Effector memory CD4-positive, alpha-beta T cell (primary cell): ENCODE measurements at regions not wholly inside any gene's neighbourhood (a gene's known extent, or its start where the extent isn't known, plus 50 kb on each side); places are given as distances from the start of the nearest gene placed in this dataset.

ENCODE experiments used
- DNase-seq, 3 donors: peaks; one replicate each; pipeline ENCODE4 v3.0.0-alpha.2; 2020
- H3K27ac ChIP-seq: 2 replicates; pipeline ENCODE4 v1.7.0; 2013; ENCODE audit warnings: mild to moderate bottlenecking, low read length, moderate library complexity; ENCODE audit not compliant: insufficient read depth, poor library complexity, severe bottlenecking
- H3K27me3 ChIP-seq: replicated peaks from 2 replicates; pipeline ENCODE4 v1.7.0; 2013; ENCODE audit warnings: mild to moderate bottlenecking, low read length; ENCODE audit not compliant: insufficient read depth, control insufficient read depth, poor library complexity, severe bottlenecking
- H3K36me3 ChIP-seq: 2 replicates; pipeline ENCODE4 v1.7.0; 2013; ENCODE audit warnings: mild to moderate bottlenecking, low read length, moderate library complexity; ENCODE audit not compliant: control insufficient read depth, insufficient read depth
- H3K4me1 ChIP-seq: 2 replicates; pipeline ENCODE4 v1.7.0; 2013; ENCODE audit warnings: low read length, mild to moderate bottlenecking; ENCODE audit not compliant: control insufficient read depth, insufficient read depth, poor library complexity, severe bottlenecking
- H3K4me3 ChIP-seq: 2 replicates; pipeline ENCODE4 v1.7.0; 2013; ENCODE audit warnings: low read length, low read depth, mild to moderate bottlenecking; ENCODE audit not compliant: insufficient read depth, poor library complexity, severe bottlenecking
- H3K9me3 ChIP-seq: 2 replicates; pipeline ENCODE4 v1.7.0; 2013; ENCODE audit warnings: mild to moderate bottlenecking, low read length, moderate library complexity; ENCODE audit not compliant: control insufficient read depth

DNA sequence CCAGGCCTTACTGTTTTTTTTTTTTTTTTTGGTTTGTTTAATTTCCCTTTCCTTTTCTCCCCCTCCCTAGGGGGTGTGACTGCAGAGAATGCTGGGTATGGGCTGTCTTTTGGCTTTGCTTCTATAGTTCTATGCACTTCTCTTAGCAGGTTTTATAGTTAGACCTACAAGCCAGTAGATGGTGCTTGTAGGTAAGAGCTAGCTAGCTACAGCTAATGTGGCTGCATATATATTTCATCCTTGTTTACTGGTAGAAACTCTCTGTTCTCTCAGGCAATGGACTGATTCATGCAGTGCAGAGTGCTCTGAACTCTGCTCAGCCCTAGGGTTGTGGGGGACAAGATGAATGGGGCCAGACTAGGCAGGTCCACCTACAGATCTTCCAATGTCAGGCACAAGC lies 246.4 kb downstream of the SH2D1A start:
- Histone ChIP-seq H3K9me3 (no peaks in the 10 kb centered on the region), H3K4me3 (no peak overlapping the region), H3K27me3 (no peaks in the 10 kb centered on the region), H3K36me3 (no peaks in the 10 kb centered on the region), H3K27ac (no peak overlapping the region), H3K4me1 (no peaks in the 10 kb centered on the region)
- DNase-seq, result no peak

DNA sequence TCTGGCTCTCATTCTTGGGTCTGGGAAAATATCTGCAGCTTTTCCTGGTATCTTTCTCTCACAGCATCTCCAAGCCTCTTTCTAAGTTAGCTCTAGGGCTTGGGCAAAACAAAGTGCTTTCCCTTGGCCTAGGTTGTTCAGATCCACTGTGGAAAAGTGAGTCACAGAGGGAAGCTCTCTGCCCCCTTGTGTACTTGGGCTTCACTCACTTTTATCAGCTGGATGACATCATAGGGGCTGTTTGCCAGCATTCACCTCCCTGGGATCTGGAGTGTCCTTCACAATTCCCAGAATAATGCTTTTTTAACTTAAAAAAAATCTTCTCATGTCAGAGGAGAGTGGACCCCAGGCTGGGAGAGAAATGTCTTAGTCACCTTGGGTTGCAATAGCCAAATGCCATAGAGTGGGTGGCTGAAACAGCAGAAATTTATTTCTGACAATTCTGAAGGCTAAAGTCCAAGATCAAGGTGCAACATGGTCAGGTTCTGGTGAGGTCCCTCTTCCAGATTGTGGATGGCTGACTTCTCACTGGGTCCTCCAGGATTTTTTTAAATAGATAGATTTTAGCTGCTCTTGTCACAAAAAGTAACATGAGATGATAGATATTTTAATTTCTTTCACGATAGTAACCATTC lies 247.8 kb downstream of the SH2D1A start:
- DNase-seq, result no peak

DNA sequence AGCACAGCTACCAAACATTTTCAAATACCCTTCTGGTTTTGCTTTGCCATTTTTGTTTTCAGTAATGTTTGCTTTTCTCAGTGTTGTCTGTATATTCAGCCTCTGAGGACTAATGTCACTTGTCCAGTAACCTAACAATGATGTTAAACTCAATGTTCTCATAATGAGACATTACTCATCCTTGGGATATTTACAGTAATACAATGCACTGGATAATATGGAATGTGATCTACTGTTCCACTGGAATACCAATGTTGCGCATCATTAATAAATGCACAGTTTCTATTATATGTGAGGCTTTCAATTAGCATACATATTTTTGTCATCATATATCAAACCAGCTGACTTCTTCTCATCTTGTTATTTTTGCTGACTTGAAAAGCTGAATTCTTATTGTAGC lies 259.1 kb downstream of the SH2D1A start:
- Histone ChIP-seq H3K4me1 (no peaks in the 10 kb centered on the region), H3K27ac (no peak overlapping the region), H3K36me3 (no peaks in the 10 kb centered on the region), H3K4me3 (no peak overlapping the region), H3K27me3 (no peaks in the 10 kb centered on the region), H3K9me3 (no peaks in the 10 kb centered on the region)
- no peak for DNase-seq

More for the DNA sequence above, 247.8 kb downstream of the SH2D1A start:
- Histone ChIP-seq H3K36me3 (no peaks in the 10 kb centered on the region), H3K9me3 (no peaks in the 10 kb centered on the region), H3K4me1 (no peaks in the 10 kb centered on the region), H3K27ac (no peak overlapping the region), H3K4me3 (no peak overlapping the region), H3K27me3 (no peaks in the 10 kb centered on the region)

GRCh38 chrX:124606724-124607123 lies 260.4 kb downstream of the SH2D1A start:
- H3K27me3 ChIP-seq, result no peaks in the 10 kb centered on the region
- no peaks in the 10 kb centered on the region for H3K9me3 ChIP-seq
- H3K36me3 ChIP-seq, result no peaks in the 10 kb centered on the region
- H3K27ac ChIP-seq, result no peak overlapping the region
- no peaks in the 10 kb centered on the region for H3K4me1 ChIP-seq
- DNase-seq, result no peak
- no peak overlapping the region for H3K4me3 ChIP-seq

- Histone ChIP-seq H3K9me3 (no peaks in the 10 kb centered on the region), H3K4me3 (no peak overlapping the region), H3K36me3 (no peaks in the 10 kb centered on the region), H3K27ac (no peak overlapping the region), H3K4me1 (no peaks in the 10 kb centered on the region), H3K27me3 (no peaks in the 10 kb centered on the region)
- no peak for DNase-seq
Observed at GRCh38 chrX:124619710-124620109, 273.3 kb downstream of the SH2D1A start.

GRCh38 chrX:124634363-124634762 lies 288.0 kb downstream of the SH2D1A start:
- no peaks in the 10 kb centered on the region for H3K27me3 ChIP-seq
- no peaks in the 10 kb centered on the region for H3K4me1 ChIP-seq
- no peak overlapping the region for H3K4me3 ChIP-seq
- H3K36me3 ChIP-seq, result no peaks in the 10 kb centered on the region
- no peak for DNase-seq
- no peak overlapping the region for H3K27ac ChIP-seq
- no peaks in the 10 kb centered on the region for H3K9me3 ChIP-seq

- Histone ChIP-seq H3K27ac (no peak overlapping the region), H3K4me3 (no peak overlapping the region), H3K27me3 (no peaks in the 10 kb centered on the region), H3K9me3 (no peaks in the 10 kb centered on the region), H3K36me3 (no peaks in the 10 kb centered on the region), H3K4me1 (no peaks in the 10 kb centered on the region)
- no peak for DNase-seq
Observed at GRCh38 chrX:124641737-124642491, 295.6 kb downstream of the SH2D1A start.

GRCh38 chrX:124646403-124646802 lies 300.0 kb downstream of the SH2D1A start:
- no peak overlapping the region for H3K4me3 ChIP-seq
- no peak for DNase-seq
- H3K36me3 ChIP-seq, result no peaks in the 10 kb centered on the region
- H3K9me3 ChIP-seq, result no peaks in the 10 kb centered on the region
- H3K27ac ChIP-seq, result no peak overlapping the region
- H3K27me3 ChIP-seq, result no peaks in the 10 kb centered on the region
- no peaks in the 10 kb centered on the region for H3K4me1 ChIP-seq

- H3K9me3 ChIP-seq, result no peaks in the 10 kb centered on the region
- DNase-seq, result no peak
- no peaks in the 10 kb centered on the region for H3K27me3 ChIP-seq
- H3K4me1 ChIP-seq, result no peaks in the 10 kb centered on the region
- no peaks in the 10 kb centered on the region for H3K36me3 ChIP-seq
- H3K4me3 ChIP-seq, result no peak overlapping the region
- no peak overlapping the region for H3K27ac ChIP-seq
Observed at GRCh38 chrX:124651031-124651430, 304.7 kb downstream of the SH2D1A start.

GRCh38 chrX:124665621-124666400 lies 319.4 kb downstream of the SH2D1A start:
- Histone ChIP-seq H3K4me3 (no peak overlapping the region), H3K9me3 (no peaks in the 10 kb centered on the region), H3K27ac (no peak overlapping the region), H3K4me1 (no peaks in the 10 kb centered on the region), H3K27me3 (no peaks in the 10 kb centered on the region), H3K36me3 (no peaks in the 10 kb centered on the region)
- no peak for DNase-seq
